Right renal pelvis (tissue), 4 donors: ENCODE measurements at regions not wholly inside any gene's neighbourhood (a gene's known extent, or its start where the extent isn't known, plus 50 kb on each side); places are given as distances from the start of the nearest gene placed in this dataset.
"Not testable (repeated sequence)": the region's sequence is repeated elsewhere in the genome, so short reads cannot be mapped to it uniquely, and the experiment has no call there.

ENCODE experiments used
- DNase-seq, 4 donors: peaks; one replicate each; pipeline ENCODE4 v3.0.0-alpha.2; 2013; ENCODE audit warnings: low read depth in 4 of 4, low spot score in 3 of 4, missing footprints in 1 of 4

DNA sequence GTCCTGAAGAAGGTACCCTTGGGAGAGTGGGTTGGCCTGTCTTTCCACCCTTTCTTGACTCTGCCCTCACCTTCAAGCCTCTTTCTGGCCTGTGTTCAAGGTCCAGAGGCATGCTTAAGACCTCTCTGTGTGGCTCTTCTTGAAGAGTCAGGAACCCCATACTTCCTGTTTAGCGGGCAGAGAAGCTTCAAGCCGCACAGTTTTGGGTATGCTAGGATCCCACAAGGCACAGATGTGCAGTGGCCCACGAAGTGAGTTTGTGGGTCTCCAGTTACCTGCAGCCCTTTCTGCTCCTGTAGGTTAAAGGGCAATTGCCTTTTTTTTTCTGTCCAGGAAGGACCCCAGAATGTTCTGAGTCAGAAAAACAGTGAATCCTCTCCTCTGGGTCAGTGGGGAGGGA is 87.4 kb upstream of the FCGR1A start:
- not testable (repeated sequence) for DNase-seq

DNA sequence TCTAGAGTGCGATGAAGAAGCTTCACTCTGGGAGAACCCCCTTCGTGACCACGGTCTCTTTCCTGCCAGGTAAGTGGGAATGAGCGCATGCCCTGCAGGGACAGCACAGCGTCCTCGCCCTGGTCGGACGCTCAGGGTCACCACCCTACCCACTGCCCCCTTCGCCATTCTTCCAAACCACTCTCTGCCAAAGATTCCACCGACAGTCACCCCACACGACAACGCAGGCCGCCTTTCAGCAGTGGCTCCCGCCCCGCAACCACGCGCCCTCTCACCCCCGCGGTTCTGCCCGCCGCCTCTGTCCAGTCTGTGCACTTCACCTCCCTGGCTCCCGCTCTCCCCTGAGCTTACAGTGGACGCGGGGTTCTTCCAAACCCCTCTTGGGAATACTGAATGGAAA is 82.3 kb upstream of the FCGR1A start:
- not testable (repeated sequence) for DNase-seq

DNA sequence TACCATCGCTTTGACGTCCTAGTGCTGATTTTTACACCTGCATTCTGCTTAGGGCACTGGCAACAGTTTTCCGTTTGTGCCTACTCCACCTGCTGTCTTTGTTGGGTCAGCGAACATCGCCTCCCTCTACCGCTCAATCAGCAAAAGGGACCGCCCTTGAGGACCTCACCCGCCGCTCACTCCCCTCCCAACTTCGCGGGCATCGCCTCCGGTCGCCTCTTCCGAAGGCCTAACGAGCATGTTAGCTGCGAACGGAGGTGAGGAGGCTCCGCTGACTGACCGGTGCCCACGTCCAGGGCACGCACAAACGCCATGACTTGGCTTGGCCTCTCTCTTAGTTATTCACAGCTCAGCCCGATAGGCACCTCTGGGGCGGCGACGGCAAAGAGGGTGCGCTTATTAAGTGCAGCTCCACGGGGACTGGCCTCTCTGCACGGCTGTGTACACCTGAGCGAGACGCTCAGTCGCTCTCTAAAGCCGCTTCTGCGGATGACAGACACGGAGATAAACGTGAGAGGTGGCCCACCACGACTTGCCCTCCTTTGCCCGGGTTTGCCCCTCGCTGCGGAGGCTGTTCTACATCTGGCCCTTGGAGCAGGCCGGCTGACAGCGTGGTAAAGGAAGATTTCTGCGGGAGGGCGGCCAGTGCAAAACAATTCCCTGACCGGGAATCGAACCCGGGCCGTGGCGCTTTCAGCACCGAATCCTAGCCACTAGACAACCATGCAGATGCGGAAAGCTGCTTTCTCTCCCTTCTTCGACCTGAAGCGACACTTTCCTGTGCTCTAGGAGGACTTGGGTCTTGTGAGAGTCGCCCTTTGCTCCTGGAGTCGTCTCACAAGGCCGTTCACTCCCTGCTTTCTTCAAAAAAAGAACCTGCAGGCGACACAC is 81.6 kb upstream of the FCGR1A start:
- DNase-seq, result not testable (repeated sequence)

DNA sequence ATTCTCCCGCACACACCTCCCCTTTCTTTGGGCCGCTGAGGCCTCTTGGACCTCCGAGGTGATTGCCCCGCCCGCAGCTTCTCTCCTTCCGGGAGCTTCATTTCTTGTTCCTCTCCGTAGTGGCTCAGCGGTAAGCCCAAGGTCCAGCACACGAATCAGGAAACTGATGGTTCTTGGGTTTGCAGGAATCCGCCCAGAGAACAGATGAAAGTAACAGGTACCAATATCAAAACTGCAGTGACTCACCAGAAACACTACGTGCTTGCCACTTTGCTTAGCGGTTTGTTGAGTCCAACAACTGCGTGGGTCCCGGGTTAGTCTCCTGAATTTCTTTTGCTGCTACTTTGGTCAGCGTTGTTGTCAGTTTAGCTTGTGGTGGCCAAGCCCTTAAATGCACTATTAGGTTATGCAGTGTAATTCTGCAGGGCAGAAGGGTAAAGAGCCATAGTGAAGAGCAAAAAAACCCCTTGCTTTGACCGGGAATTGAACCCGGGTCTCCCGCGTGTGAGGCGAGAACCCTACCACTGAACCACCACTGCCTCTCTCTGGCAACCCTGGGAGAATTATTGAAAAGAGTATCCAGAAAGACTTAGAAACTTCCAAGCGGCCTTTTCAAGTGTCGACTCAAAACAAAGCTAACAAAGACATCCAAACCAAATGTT is 74.2 kb upstream of the FCGR1A start:
- peak in 3 of 4 donors; percentile 48 to 78 (median 72) for DNase-seq

DNA sequence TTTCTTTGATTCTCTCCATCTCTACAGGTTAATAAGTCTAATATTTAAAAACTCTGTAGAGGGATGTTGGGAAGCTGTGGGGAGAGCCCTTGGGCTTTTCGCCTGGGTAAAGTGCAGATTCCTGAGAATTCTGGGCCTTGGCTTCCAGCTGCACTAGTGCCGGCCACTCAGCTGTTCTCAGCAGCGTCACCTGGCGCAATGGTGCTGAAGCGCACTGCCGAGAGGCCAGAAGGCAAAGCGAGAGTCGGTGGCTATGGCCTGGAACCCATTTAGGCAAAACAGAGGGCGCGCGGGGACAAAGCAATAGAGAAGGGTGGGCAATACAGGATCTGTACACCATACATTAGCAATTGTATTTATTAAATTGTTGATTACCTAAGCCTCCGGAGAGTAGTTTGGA is 70.8 kb upstream of the FCGR1A start:
- not testable (repeated sequence) for DNase-seq

DNA sequence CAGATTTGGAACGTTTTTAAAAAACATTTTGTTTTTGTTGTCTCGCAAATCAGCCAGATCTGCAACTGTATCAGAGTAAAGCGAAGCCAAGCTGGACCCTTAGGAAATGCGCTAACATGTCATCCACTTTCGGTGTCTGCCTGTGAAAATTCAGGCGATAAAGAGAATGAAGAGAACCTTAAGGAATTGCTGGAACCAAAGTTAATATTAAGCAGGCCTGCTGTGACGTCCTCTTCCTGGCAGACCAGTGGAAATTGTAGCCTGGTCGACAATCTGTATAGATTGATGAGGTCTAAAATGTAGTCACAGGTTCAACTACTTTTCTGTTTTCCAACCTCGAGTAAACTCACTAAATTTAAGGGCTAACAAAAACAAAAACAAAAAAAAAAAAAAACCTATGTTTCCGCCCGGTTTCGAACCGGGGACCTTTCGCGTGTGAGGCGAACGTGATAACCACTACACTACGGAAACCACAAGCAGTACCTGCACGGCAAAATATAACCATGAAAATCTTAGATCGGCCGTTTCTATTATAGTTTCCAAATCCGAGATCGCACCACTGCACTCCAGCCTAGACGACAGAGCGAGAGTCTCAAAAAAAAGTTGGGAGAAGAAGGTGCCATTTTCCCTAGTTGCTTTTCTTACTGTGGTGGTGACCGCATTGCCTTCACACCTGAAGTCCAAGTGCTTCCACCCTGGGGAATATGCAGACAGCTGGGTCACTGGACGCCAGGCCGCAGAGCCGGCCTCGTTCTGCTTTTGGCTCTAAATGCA is 70.2 kb upstream of the FCGR1A start:
- peak; percentile 28 to 73 (median 57) for DNase-seq

DNA sequence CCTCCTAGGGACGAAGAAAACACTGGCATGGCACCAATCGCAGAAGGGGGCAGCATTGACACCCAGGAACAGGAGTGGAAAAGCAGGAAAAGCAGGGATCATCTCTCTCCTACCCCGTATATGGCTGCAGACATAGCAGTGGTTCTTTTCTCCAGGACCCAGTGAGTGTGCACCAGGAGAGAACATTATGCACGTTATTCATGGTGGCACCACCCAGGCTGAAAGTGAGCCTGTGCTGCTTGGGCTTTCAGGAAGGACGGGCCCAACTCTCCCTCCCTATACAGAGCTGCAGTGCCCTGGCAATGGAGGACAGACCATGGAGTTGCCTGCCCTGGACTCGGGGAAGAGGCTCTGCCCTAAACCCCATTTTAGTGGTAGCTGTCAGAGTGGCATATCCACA is 69.0 kb upstream of the FCGR1A start:
- not testable (repeated sequence) for DNase-seq

DNA sequence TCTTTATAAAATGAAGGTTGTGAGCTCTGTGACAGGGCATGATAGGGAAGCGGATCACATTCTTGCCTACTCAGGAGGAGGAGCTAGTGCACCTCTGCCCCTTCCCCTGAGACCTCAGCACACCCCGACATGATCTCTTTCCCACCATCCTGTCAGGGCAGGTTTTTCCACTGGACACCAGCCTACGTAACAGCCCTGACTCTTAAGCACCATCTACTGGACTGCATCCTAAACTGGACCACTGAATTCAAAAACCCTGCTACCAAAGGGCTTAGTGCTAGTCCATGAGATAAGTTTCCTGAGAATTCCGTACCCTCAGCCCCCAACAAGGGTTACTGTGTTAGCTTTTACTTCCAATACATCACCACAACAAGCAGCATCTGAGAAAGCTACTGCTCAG is 68.5 kb upstream of the FCGR1A start:
- DNase-seq, result not testable (repeated sequence)

DNA sequence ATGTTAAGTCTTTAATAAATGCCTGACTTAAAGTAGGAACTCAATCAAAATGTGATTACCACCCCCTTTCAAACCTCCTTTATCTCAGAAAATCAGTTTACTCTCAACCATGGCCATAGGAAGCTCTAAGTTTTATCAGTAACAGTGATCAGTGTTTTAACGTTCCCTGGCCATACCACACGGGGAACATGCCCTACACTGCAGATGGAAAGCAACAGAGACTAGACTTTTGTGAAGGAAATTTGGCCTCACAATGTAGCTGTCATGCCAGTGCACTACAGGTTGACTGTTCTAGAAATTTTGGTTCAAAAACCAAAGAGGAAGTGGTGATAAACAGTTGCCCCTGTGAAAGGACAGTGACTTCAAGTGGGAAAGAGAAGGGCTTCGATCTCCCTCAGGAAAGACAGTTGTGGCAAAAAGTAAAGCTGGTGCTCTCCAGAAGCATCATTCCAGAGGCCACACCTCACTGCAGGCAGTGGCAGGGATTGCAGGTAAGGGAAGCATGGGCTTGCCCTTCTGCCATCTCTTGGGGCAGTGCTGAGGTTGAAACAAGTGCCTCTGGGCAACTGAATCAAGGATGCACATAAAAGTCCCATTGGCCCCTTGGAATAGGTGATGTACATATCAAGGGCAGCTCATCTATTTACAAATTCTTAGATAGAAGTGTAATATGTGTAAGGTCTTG is 57.7 kb upstream of the FCGR1A start:
- not testable (repeated sequence) for DNase-seq

DNA sequence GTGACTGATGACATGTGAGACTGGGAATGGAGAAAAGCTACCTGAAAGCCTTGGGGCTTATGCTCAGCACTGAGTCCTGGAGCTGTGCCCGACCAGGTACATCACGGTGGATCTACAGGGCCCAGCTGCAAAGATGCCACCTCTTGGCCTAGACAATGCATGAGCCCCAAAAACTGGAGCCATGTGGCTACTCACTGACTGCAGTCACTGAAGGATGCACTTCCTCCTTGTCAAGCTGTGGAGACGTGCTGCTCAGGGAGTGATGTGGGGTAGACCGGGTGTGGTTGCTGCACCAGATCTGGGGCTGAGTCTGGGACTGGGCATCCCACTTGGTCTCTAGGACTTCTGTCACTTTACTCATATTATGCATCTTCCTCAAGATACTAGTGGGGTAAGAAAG is 55.8 kb upstream of the FCGR1A start:
- DNase-seq, result not testable (repeated sequence)

DNA sequence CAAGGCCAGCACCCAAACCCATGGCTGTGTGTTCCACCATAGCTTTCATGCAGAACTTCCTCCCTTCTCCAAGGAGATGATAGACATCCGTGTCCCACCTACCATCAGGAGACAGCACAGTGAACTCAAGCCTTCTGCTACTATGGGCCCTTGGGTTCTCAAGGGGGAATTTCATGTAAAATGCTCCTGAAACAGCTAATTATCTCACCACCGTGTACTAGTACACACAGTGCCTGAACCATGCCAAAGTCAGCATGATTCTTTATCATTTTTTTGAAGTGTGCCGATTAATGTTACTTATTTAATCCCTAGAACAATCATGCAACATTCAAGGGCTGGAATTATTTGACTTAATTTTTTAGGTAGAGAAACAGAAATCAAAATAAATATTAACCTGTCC is 53.9 kb upstream of the FCGR1A start:
- DNase-seq, result not testable (repeated sequence)
